Activated naive CD4-positive, alpha-beta T cell (primary cell): ENCODE measurements at regions not wholly inside any gene's neighbourhood (a gene's known extent, or its start where the extent isn't known, plus 50 kb on each side); places are given as distances from the start of the nearest gene placed in this dataset.
"Not testable (repeated sequence)": the region's sequence is repeated elsewhere in the genome, so short reads cannot be mapped to it uniquely, and the experiment has no call there.

Experiments used
- DNase-seq, 4 experiments: peaks; one replicate each; lab custom pipeline; 2025; lab: John Stamatoyannopoulos, UW

- not testable (repeated sequence) for DNase-seq
Observed at GRCh38 chr2:89151699-89152098, 460.2 kb downstream of the RPIA start.

- not testable (repeated sequence) for DNase-seq
Observed at GRCh38 chr2:89152501-89152900, 461.0 kb downstream of the RPIA start.

GRCh38 chr2:89153210-89153609 lies 461.7 kb downstream of the RPIA start:
- DNase-seq, result not testable (repeated sequence)

GRCh38 chr2:89154247-89154682 lies 462.8 kb downstream of the RPIA start:
- DNase-seq, result not testable (repeated sequence)

GRCh38 chr2:89160306-89160705 lies 468.8 kb downstream of the RPIA start:
- DNase-seq, result not testable (repeated sequence)

DNA sequence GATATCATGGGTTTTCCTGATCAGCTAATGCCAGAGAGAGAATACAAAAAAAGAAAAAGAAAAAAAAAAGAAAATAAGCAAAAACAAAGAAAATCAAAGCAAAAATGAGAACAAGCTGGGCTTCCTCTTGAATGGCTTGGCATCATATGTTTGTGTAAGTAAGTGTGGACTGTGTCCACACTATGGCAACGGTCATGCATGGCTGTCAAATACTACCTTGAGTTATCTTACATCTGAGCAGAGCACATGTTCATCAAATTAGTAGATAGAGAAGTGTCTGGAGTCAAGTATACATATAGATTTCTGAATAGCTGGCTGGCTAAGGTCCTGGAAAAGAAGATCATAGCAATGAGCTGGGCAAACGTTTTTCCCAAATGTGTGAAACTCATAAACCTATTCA lies 470.2 kb downstream of the RPIA start:
- DNase-seq, result not testable (repeated sequence)

DNA sequence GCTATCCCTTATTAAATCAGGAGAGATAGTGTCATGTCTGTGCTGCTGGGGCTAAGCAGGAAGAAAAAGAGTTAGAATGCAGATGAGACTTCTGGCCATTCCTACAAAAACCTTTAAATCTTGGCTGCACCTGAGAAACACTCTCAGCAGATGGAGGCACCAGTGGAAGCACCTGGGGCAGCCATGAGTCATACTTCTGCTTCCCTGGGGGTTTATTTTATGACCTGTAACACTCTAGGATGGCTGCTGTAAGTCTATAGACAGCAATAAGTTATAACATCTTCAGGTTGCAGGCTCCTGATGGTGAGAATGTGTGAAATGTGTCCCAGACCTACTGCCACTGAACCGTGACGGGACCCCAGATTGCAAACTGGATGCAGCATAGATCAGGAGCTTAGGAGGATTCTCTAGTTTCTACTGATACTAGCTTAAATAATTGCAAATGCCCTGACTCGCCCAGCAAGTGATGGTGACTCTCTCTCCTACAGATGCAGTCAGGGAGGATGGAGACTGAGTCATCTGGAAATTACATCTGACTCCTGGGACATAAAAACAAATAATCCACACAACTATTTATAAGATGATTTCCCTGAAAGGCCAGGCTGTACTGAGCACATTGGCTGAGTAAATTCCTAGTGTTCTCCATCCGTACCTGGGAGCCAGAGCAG lies 479.2 kb downstream of the RPIA start:
- DNase-seq, result not testable (repeated sequence)

- not testable (repeated sequence) for DNase-seq
Observed at GRCh38 chr2:89171174-89171519, 479.7 kb downstream of the RPIA start.

DNA sequence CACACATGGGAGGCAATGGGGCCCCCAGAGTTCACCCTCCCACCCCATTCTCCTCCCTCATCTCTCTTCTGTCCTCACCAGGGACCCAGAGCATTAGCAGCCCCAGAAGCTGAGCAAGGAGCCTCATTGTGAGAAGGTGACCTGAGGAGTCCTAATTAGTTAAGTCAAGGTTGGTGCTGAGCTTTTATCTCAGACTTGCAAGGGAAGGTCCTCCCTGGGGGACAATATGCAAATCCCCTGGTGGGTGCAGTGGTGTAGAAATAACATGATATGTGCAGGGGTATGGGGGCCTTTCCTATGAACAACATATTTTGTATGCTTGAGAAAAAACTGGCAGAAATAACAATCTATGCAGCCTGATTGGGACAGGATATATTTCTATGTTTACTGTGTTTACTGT lies 485.5 kb downstream of the RPIA start:
- not testable (repeated sequence) for DNase-seq

- DNase-seq, result not testable (repeated sequence)
Observed at GRCh38 chr2:89182221-89182620, 490.7 kb downstream of the RPIA start.

- DNase-seq, result not testable (repeated sequence)
Observed at GRCh38 chr2:89184746-89185145, 493.3 kb downstream of the RPIA start.

DNA sequence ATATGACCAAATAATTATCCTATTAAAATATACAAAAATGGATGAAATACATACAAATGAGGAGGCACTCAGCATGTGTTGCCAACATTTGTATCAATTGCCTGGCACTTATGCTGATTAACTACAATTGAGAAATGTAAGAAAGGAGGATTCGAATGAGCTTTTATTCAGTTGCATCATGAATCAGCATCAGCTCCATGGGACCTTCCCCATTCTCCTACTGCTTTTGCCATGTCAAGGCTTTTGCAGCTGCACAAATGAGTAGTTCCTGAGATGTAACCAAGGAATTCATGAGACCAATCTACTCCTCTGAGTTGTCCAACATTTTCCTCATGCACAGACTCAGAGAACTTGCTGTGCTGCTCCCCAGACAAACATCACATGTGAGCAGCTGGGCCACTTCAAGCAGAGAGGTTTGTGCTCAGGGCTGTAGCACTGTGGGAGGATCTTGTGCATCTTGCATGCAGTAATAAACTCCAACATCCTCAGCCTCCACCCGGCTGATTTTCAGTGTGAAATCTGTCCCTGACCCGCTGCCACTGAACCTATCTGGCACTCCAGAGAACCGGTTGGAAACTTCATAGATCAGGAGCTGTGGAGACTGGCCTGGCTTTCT lies 504.3 kb downstream of the RPIA start:
- not testable (repeated sequence) for DNase-seq

GRCh38 chr2:89196719-89197118 lies 505.2 kb downstream of the RPIA start:
- not testable (repeated sequence) for DNase-seq

DNA sequence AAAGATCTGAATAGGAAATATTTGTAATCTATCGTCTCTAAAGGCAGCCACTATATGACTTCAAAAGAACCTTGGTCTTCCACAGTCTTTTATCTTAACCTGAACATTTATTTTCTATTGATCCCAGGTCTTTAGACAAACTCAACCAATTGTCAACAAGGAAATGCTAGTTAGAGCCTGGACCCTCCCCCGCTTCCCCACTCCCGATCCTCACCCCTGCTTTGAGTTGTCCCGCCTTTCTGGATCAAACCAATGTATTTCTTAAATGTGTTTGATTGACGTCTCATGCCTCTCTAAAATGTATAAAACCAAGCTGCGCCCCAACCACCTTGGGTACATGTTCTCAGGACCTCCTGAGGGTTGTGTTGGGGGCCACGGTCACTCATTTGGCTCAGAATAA lies 506.6 kb downstream of the RPIA start:
- DNase-seq, result not testable (repeated sequence)

DNA sequence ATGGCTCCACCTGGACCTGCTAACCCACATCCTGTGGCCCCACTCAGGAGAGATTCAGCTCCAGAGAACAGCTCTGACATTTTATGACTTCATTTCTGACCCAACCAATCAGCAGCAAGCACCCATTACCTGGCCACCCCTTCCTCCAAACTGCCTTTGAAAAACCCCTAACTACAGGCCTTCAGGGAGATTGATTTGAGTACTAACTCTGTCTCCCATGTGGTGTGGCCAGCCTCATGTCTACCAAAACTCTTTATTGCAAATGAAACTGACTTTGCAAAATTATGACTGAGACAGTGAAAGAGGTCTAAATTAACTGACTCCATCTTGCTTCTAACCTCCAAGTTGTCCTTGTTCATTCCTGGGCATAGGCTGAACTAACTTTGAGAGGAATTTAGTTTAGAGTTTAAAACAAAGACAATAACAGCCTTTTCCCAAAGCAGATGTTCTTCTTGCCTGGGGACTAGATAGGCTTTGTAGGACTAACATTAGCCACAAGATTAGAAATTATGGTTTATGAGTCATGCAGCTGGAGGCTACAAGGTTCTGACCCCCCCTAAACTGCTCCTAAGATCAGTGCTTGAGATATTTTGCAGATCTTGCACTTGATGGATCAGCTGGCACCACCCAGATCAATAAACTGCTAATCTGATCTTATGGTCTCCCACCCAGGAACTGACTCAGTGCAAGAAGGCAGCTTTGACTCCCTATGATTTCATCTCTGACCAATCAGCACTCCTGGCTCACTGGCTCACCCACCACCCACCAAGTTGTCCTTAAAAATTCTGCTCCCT lies 508.2 kb downstream of the RPIA start:
- DNase-seq, result not testable (repeated sequence)

GRCh38 chr2:89200247-89200527 lies 508.7 kb downstream of the RPIA start:
- not testable (repeated sequence) for DNase-seq

- DNase-seq, result not testable (repeated sequence)
Observed at GRCh38 chr2:89202518-89202917, 511.0 kb downstream of the RPIA start.

DNA sequence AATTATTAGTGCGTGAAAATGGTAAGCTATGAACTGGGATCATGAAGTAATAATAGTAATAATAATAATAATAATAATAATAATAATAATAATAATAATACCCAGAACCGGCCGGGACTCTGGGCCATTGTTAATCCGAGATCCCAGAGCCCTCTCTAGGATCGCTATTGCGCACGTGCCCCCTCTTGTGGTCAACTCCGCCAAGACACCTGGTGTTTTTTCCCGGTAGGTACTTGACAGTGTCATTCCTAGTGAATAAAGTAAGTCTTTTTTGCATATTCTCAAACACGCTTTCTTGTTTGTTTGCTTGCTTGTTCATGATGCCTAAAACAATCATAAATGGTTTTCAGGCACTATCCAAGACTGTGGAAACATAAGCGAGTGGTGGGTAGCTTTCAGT lies 513.7 kb downstream of the RPIA start:
- DNase-seq, result peak in 1 of 4 experiments; percentile 6

GRCh38 chr2:89208144-89208932 lies 516.9 kb downstream of the RPIA start:
- not testable (repeated sequence) for DNase-seq

DNA sequence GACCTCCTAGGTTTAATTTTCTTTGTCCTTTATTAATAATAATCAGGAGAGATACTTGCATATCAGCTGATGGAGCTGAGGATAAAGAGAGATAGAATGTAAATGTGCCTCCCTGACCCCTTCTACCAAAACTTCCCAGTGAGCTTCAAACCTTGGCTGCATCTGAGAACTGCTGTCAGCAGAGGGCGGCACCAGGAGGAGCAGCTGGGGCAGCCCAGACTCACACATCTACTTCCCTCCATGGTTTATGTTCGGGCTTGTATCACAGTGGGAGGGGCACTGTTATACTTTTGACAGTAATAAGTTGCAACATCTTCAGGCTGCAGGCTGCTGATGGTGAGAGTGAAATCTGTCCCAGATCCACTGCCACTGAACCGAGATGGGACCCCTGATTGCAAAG lies 521.7 kb downstream of the RPIA start:
- not testable (repeated sequence) for DNase-seq

DNA sequence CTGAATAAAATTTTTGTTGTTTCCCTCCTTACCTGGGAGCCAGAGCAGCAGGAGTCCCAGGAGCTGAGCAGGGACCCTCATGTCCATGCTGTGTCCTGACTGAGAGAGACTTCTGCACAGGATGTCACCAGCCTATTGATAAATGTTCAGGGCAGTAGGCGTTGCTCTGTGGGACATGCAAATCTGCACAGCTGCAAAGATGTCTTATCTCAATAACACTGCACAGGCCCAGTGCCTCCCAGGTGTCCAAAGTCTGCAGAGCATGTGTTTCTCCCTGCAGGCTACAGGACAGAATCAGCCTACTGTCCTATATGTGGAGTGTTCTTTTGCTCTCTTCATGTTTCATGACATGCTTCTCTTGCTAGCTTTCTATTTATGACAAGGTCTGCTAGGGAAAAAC lies 522.3 kb downstream of the RPIA start:
- not testable (repeated sequence) for DNase-seq

GRCh38 chr2:89221474-89221873 lies 530.0 kb downstream of the RPIA start:
- not testable (repeated sequence) for DNase-seq
